A673 (cell line): ENCODE measurements at regions not wholly inside any gene's neighbourhood (a gene's known extent, or its start where the extent isn't known, plus 50 kb on each side); places are given as distances from the start of the nearest gene placed in this dataset.

ENCODE experiments used
- BruUV-seq: library from RNA; stranded (reverse); fragments of 400-500 nt; replicated peaks from 2 replicates; lab custom pipeline; 2021; lab: Mats Ljungman, UMichigan
- CTCF ChIA-PET: fragments of 300-600 bp; sonication (Branson Sonifier 250); formaldehyde crosslinking; loops from one replicate; lab custom pipeline; 2022; ENCODE audit warnings: antibody characterized with exemption; lab: Charles Lee
- POLR2A ChIA-PET: fragments of 300-600 bp; sonication (Branson Sonifier 250); formaldehyde crosslinking; loops from one replicate; lab custom pipeline; 2022; ENCODE audit warnings: antibody characterized with exemption; ENCODE audit not compliant: low non-redundant PET; lab: Charles Lee
- DNase-seq: peaks from one replicate; pipeline ENCODE4 v3.0.0-alpha.2; 2015; ENCODE audit warnings: low spot score
- H3K27ac ChIP-seq: fragments of 200-600 bp; sonication (generic); 2 replicates; pipeline ENCODE4 v1.5.1; 2016; ENCODE audit warnings: mixed run types, low read depth, mild to moderate bottlenecking, mixed read lengths, antibody characterized with exemption, low read length; ENCODE audit not compliant: poor library complexity, severe bottlenecking
- H3K27me3 ChIP-seq: fragments of 200-600 bp; sonication (generic); replicated peaks from 2 replicates; pipeline ENCODE4 v1.6.1; 2017; ENCODE audit warnings: mixed run types, low read depth, mild to moderate bottlenecking, mixed read lengths, antibody characterized with exemption, low read length; ENCODE audit not compliant: insufficient read depth, poor library complexity
- H3K36me3 ChIP-seq: fragments of 200-600 bp; sonication (generic); 2 replicates; pipeline ENCODE4 v1.6.1; 2016; ENCODE audit warnings: mixed run types, mild to moderate bottlenecking, mixed read lengths, antibody characterized with exemption, low read length; ENCODE audit not compliant: insufficient read depth, poor library complexity, severe bottlenecking
- H3K4me1 ChIP-seq: fragments of 200-600 bp; sonication (generic); 2 replicates; pipeline ENCODE4 v1.6.1; 2017; ENCODE audit warnings: mixed run types, mild to moderate bottlenecking, mixed read lengths, antibody characterized with exemption, low read length; ENCODE audit not compliant: insufficient read depth, poor library complexity, severe bottlenecking
- H3K4me3 ChIP-seq: fragments of 200-600 bp; sonication (generic); 2 replicates; pipeline ENCODE4 v1.5.1; 2016; ENCODE audit warnings: low read depth, mixed run types, mild to moderate bottlenecking, mixed read lengths, low read length; ENCODE audit not compliant: poor library complexity, severe bottlenecking
- H3K9me3 ChIP-seq: fragments of 200-600 bp; sonication (generic); 2 replicates; pipeline ENCODE4 v1.6.1; 2016; ENCODE audit warnings: mixed run types, low read depth, mild to moderate bottlenecking, mixed read lengths, antibody characterized with exemption, low read length; ENCODE audit not compliant: poor library complexity, severe bottlenecking
- EZH2 ChIP-seq: fragments of 200-600 bp; sonication (generic); IDR thresholded peaks from 2 replicates; pipeline ENCODE4 v1.6.1; 2017; ENCODE audit warnings: borderline replicate concordance, low read depth, mild to moderate bottlenecking, mixed read lengths, antibody characterized with exemption, low read length; ENCODE audit not compliant: poor library complexity, severe bottlenecking
- intact Hi-C: fragments of 100-400 bp; cut with micrococcal nuclease; formaldehyde crosslinking; loops from one replicate; pipeline ENCODE4 v1.10.0; 2022; ENCODE audit not compliant: unreplicated experiment
- TF ChIP-seq, protein P1 (sequence below): fragments of 300-800, 200-600 bp; sonication (generic); conservative IDR thresholded peaks from 2 replicates; pipeline ENCODE4 v1.5.1; 2017; ENCODE audit warnings: low read depth, mild to moderate bottlenecking, antibody characterized with exemption, low read length, moderate library complexity, mixed read lengths

- BruUV-seq = no TSS peak
- no peaks in the 10 kb centered on the region for H3K9me3 ChIP-seq
- TF ChIP-seq EZH2 = no peak
- TF ChIP-seq, protein P1, sequence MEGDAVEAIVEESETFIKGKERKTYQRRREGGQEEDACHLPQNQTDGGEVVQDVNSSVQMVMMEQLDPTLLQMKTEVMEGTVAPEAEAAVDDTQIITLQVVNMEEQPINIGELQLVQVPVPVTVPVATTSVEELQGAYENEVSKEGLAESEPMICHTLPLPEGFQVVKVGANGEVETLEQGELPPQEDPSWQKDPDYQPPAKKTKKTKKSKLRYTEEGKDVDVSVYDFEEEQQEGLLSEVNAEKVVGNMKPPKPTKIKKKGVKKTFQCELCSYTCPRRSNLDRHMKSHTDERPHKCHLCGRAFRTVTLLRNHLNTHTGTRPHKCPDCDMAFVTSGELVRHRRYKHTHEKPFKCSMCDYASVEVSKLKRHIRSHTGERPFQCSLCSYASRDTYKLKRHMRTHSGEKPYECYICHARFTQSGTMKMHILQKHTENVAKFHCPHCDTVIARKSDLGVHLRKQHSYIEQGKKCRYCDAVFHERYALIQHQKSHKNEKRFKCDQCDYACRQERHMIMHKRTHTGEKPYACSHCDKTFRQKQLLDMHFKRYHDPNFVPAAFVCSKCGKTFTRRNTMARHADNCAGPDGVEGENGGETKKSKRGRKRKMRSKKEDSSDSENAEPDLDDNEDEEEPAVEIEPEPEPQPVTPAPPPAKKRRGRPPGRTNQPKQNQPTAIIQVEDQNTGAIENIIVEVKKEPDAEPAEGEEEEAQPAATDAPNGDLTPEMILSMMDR = no peak
Observed at GRCh38 chr4:125400756-125401155, 86.0 kb downstream of the FAT4 start.

GRCh38 chr4:125401784-125402183 is 87.0 kb downstream of the FAT4 start:
- no TSS peak for BruUV-seq
- DNase-seq = no peak
- intact Hi-C loops = no loop called here
- Histone ChIP-seq H3K9me3 (no peaks in the 10 kb centered on the region), H3K27ac (no peak overlapping the region), H3K27me3 (no peaks in the 10 kb centered on the region), H3K4me3 (no peak overlapping the region), H3K36me3 (no peaks in the 10 kb centered on the region), H3K4me1 (peaks cover 14% of the 10 kb centered on the region)
- ChIA-PET CTCF (no interaction called here), POLR2A (no interaction called here)
- TF ChIP-seq EZH2 = no peak
- TF ChIP-seq, protein P1 = no peak

More at GRCh38 chr4:125400756-125401155, 86.0 kb downstream of the FAT4 start:
- ChIA-PET POLR2A (no interaction called here), CTCF (no interaction called here)
- H3K4me3 ChIP-seq = no peak overlapping the region
- no peak overlapping the region for H3K27ac ChIP-seq
- H3K27me3 ChIP-seq = no peaks in the 10 kb centered on the region
- H3K4me1 ChIP-seq = peaks cover 14% of the 10 kb centered on the region
- intact Hi-C loops = no loop called here
- no peak for DNase-seq
- H3K36me3 ChIP-seq = no peaks in the 10 kb centered on the region

DNA sequence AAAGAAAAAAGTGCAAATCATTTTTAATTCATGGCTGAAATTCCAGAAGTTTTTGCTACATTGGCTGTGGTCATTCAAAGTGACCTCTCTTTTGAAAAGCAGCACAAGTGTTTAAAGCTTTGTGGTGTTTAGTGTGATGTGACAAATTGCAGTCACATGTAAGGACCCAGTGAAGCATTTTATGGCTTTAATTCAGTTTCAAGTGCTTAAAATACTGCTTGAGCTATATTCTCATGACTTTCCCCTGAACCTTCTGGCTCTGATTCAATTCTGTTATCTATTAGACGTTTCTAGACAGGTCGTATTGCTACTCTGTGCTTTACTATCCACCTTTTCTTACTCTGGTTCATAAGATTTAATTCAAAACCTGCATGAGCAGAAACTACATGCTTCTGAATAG is 105.8 kb downstream of the FAT4 start:
- ChIA-PET CTCF (no interaction called here), POLR2A (no interaction called here)
- TF ChIP-seq EZH2 = no peak
- TF ChIP-seq, protein P1 = no peak
- DNase-seq = no peak
- no peaks in the 10 kb centered on the region for H3K27me3 ChIP-seq
- H3K27ac ChIP-seq = no peak overlapping the region
- H3K4me1 ChIP-seq = no peaks in the 10 kb centered on the region
- H3K9me3 ChIP-seq = peaks cover 7% of the 10 kb centered on the region
- BruUV-seq = no TSS peak
- H3K36me3 ChIP-seq = peaks cover 16% of the 10 kb centered on the region
- intact Hi-C loops = no loop called here
- no peak overlapping the region for H3K4me3 ChIP-seq
